ENCODE measurements at regions not wholly inside any gene's neighbourhood (a gene's known extent, or its start where the extent isn't known, plus 50 kb on each side); places are given as distances from the start of the nearest gene placed in this dataset.

- TF ChIP-seq REST (IDR thresholded peaks at IDR 0.05) (no peak), HNF4A (conservative IDR thresholded peaks at IDR 0.05) (no peak), MAX (IDR thresholded peaks at IDR 0.05) (no peak), RAD21 (IDR thresholded peaks at IDR 0.05) (no peak), NR2F2 (IDR thresholded peaks at IDR 0.05) (no peak), ATF3 (IDR thresholded peaks at IDR 0.05) (no peak)
Observed at GRCh38 chr10:128898133-128898915, 568.7 kb upstream of the MGMT start (continued).

- no peaks in the 10 kb centered on the region for H3K4me1 ChIP-seq (ENCODE audit: control insufficient read depth in 4 of 4, insufficient read depth in 4 of 4, low read length in 3 of 4)
- H3K27me3 ChIP-seq (ENCODE audit: control insufficient read depth in 4 of 4, insufficient read depth in 4 of 4, low read length in 3 of 4) = peaks cover 0 to 12% (median 5%) of the 10 kb centered on the region in 4 donors
- no peak overlapping the region for H3K9ac ChIP-seq (ENCODE audit: low read depth in 1 of 2, low read length in 2 of 2)
- H3K27ac ChIP-seq (ENCODE audit: low read depth in 1 of 2, low read length in 2 of 2) = no peak overlapping the region
- 85% methylated on average over 1 of the region's 1 CpG for WGBS
- no peaks in the 10 kb centered on the region for H3K36me3 ChIP-seq (ENCODE audit: control insufficient read depth in 4 of 4, insufficient read depth in 3 of 4, low read depth in 1 of 4, low read length in 3 of 4)
- no peak overlapping the region for H3K4me3 ChIP-seq (ENCODE audit: low read depth in 1 of 3, low read length in 3 of 3)
- H3K9me3 ChIP-seq (ENCODE audit: control insufficient read depth in 4 of 4, low read length in 3 of 4) = no peaks in the 10 kb centered on the region
- TF ChIP-seq TAF1 (conservative IDR thresholded peaks at IDR 0.05) (no peak), JUND (IDR thresholded peaks at IDR 0.05) (no peak), YY1 (IDR thresholded peaks at IDR 0.05) (no peak), HNF4G (IDR thresholded peaks at IDR 0.05) (no peak), ATF3 (IDR thresholded peaks at IDR 0.05) (no peak), EGR1 (IDR thresholded peaks at IDR 0.05; ENCODE audit: low read depth in 2 of 2) (no peak), MAX (IDR thresholded peaks at IDR 0.05) (no peak), NR2F2 (IDR thresholded peaks at IDR 0.05) (no peak), HNF4A (conservative IDR thresholded peaks at IDR 0.05) (no peak), FOXA2 (IDR thresholded peaks at IDR 0.05) (no peak), REST (IDR thresholded peaks at IDR 0.05) (no peak), CTCF (IDR thresholded peaks at IDR 0.05; ENCODE audit: low read depth, low read length, missing input control) (no peak), GABPA (IDR thresholded peaks at IDR 0.05 in 1 of 2, conservative IDR thresholded peaks at IDR 0.05 in 1 of 2) (no peak), FOXA1 (IDR thresholded peaks at IDR 0.05) (no peak), ZBTB33 (IDR thresholded peaks at IDR 0.05) (no peak), RXRA (IDR thresholded peaks at IDR 0.05) (no peak)
- DNase-seq (ENCODE audit: low spot score) = no peak
Observed at GRCh38 chr10:128898916-128899195, 568.2 kb upstream of the MGMT start.

Data from liver (tissue), 8 donors.